Neural cell (in vitro differentiated cells): ENCODE measurements at regions not wholly inside any gene's neighbourhood (a gene's known extent, or its start where the extent isn't known, plus 50 kb on each side); places are given as distances from the start of the nearest gene placed in this dataset.
A peak's percentile ranks its signal among the peaks of the same experiment; 100 is the strongest.

Experiments
- H2AFZ ChIP-seq: fragments of 200-600, 300-800 bp; sonication (generic), shearing (Covaris generic); 2 replicates; pipeline ENCODE4 v1.6.0; 2014; ENCODE audit warnings: low read depth, mild to moderate bottlenecking, antibody characterized with exemption, low read length, moderate library complexity
- H3F3A ChIP-seq: fragments of 200-600 bp; shearing (Covaris generic); 2 replicates; pipeline ENCODE4 v1.6.1; 2016; ENCODE audit warnings: mild to moderate bottlenecking, moderate library complexity, mixed read lengths, antibody characterized with exemption, low read length; ENCODE audit not compliant: insufficient read depth, poor library complexity, severe bottlenecking
- H3K27ac ChIP-seq: fragments of 200-600, 300-800 bp; sonication (generic), shearing (Covaris generic); 2 replicates; pipeline ENCODE4 v1.5.1; 2014; ENCODE audit warnings: mild to moderate bottlenecking, low read length, moderate library complexity
- H3K27me3 ChIP-seq: fragments of 300-800, 200-600 bp; sonication (generic), shearing (Covaris generic); 2 replicates; pipeline ENCODE4 v1.6.0; 2014; ENCODE audit warnings: mild to moderate bottlenecking, low read depth, low read length, moderate library complexity; ENCODE audit not compliant: insufficient read depth
- H3K36me3 ChIP-seq: fragments of 300-800, 200-600 bp; sonication (generic), shearing (Covaris generic); 2 replicates; pipeline ENCODE4 v1.5.1; 2014; ENCODE audit warnings: mild to moderate bottlenecking, antibody characterized with exemption, low read length, moderate library complexity; ENCODE audit not compliant: insufficient read depth
- H3K4me2 ChIP-seq: fragments of 300-800, 200-600 bp; sonication (generic), shearing (Covaris generic); 2 replicates; pipeline ENCODE4 v1.6.0; 2014; ENCODE audit warnings: mild to moderate bottlenecking, low read length
- H3K4me3 ChIP-seq: fragments of 300-800, 200-600 bp; sonication (generic), shearing (Covaris generic); 2 replicates; pipeline ENCODE4 v1.5.1; 2014; ENCODE audit warnings: mild to moderate bottlenecking, low read length, moderate library complexity
- H3K79me2 ChIP-seq: fragments of 200-600 bp; shearing (Covaris generic); replicated peaks from 2 replicates; pipeline ENCODE4 v1.6.0; 2014; ENCODE audit warnings: mild to moderate bottlenecking, low read length, moderate library complexity; ENCODE audit not compliant: insufficient read depth
- H3K9ac ChIP-seq: fragments of 300-800, 200-600 bp; sonication (generic), shearing (Covaris generic); 2 replicates; pipeline ENCODE4 v1.6.1; 2016; ENCODE audit warnings: mild to moderate bottlenecking, low read length, mixed read lengths
- H3K9me2 ChIP-seq: fragments of 200-600 bp; shearing (Covaris generic); 2 replicates; pipeline ENCODE4 v1.6.1; 2016; ENCODE audit warnings: mild to moderate bottlenecking, low read length, mixed read lengths; ENCODE audit not compliant: insufficient read depth
- H3K9me3 ChIP-seq: fragments of 200-600, 300-800 bp; sonication (generic), shearing (Covaris generic); 2 replicates; pipeline ENCODE4 v1.6.1; 2016; ENCODE audit warnings: mild to moderate bottlenecking, mixed run types, low read length, moderate library complexity, mixed read lengths
- H4K20me1 ChIP-seq: fragments of 200-600 bp; shearing (Covaris generic); 2 replicates; pipeline ENCODE4 v1.6.1; 2016; ENCODE audit warnings: mild to moderate bottlenecking, mixed run types; ENCODE audit not compliant: insufficient read depth
- CTCF ChIP-seq: fragments of 450-650 bp; IDR thresholded peaks from 2 replicates; pipeline ENCODE4 v1.5.1; 2014; ENCODE audit warnings: antibody characterized with exemption, mild to moderate bottlenecking, moderate library complexity; ENCODE audit not compliant: poor library complexity, severe bottlenecking
- EP300 ChIP-seq: fragments of 450-650 bp; conservative IDR thresholded peaks from 2 replicates; pipeline ENCODE4 v1.6.1; 2014; ENCODE audit warnings: antibody characterized with exemption, mild to moderate bottlenecking, moderate library complexity; ENCODE audit not compliant: poor library complexity, severe bottlenecking
- EZH2 ChIP-seq: fragments of 200-600, 300-800 bp; shearing (Covaris generic), sonication (generic); IDR thresholded peaks from 2 replicates; pipeline ENCODE4 v1.6.1; 2014; ENCODE audit warnings: antibody characterized with exemption, low read length, borderline replicate concordance, mild to moderate bottlenecking; ENCODE audit not compliant: insufficient read depth, poor library complexity, severe bottlenecking
- POLR2AphosphoS5 ChIP-seq: IDR thresholded peaks from 2 replicates; pipeline ENCODE4 v1.6.1; 2012
- RAD21 ChIP-seq: fragments of 450-650 bp; conservative IDR thresholded peaks from 2 replicates; pipeline ENCODE4 v1.6.1; 2014; ENCODE audit warnings: antibody characterized with exemption, mild to moderate bottlenecking, moderate library complexity
- REST ChIP-seq: IDR thresholded peaks from 2 replicates; pipeline ENCODE4 v1.6.1; 2012; ENCODE audit warnings: borderline replicate concordance
- SMC3 ChIP-seq: fragments of 450-650 bp; conservative IDR thresholded peaks from 2 replicates; pipeline ENCODE4 v1.6.1; 2014; ENCODE audit warnings: antibody characterized with exemption, mild to moderate bottlenecking, moderate library complexity; ENCODE audit not compliant: poor library complexity
- TAF1 ChIP-seq: IDR thresholded peaks from 2 replicates; pipeline ENCODE4 v1.6.1; 2012; ENCODE audit warnings: low read depth

DNA sequence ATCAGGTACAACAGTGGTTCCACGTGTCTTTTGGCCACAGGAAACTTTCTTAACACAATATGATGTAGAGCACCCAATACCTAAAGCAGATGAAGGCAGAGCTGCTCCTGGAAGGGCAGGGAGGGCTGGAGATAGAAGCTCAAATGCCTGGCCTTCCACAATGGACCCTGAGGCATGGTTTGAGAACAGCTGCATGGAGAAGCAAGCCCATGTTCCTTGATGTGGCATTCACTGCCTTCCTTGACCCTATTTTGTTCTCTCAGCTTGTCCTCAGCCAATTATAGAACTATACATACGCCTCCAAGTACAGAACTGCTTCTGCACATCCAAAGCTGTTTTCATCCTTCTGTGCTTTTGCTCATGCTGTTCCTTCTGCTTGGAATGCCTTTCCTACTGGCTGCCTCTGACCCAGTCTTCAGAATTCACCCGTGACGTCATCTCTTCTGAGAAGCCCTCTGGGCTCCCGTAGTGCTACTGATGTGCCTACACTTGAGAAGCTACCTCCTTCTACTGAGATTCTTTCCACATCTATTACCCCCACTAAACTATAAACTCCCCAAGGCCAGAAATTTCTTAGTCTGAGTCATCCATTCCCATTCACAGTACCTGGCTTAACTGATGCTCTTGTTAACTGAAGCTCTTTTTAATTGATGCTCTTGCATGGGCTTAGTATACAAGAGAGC lies 69.9 kb downstream of the CHRNA1 start:
- TF ChIP-seq RAD21 = no peak
- TF ChIP-seq EZH2 = no peak
- no peak for TF ChIP-seq EP300
- no peak for TF ChIP-seq CTCF
- TF ChIP-seq SMC3 = no peak
- Histone ChIP-seq H3K9me3 (no peaks in the 10 kb centered on the region), H3K4me2 (no peak overlapping the region), H3F3A (no peaks in the 10 kb centered on the region), H3K27ac (no peak overlapping the region), H3K36me3 (no peaks in the 10 kb centered on the region), H2AFZ (no peak overlapping the region), H3K79me2 (no peaks in the 10 kb centered on the region), H3K27me3 (no peaks in the 10 kb centered on the region), H3K4me3 (no peak overlapping the region), H4K20me1 (no peaks in the 10 kb centered on the region), H3K9me2 (no peaks in the 10 kb centered on the region), H3K9ac (no peak overlapping the region)

GRCh38 chr2:174693344-174693743 lies 70.9 kb downstream of the CHRNA1 start:
- Histone ChIP-seq H3K9ac (no peak overlapping the region), H3K9me3 (no peaks in the 10 kb centered on the region), H3K4me2 (no peak overlapping the region), H3K36me3 (no peaks in the 10 kb centered on the region), H3K27ac (no peak overlapping the region), H3K79me2 (no peaks in the 10 kb centered on the region), H4K20me1 (no peaks in the 10 kb centered on the region), H3K9me2 (no peaks in the 10 kb centered on the region), H3K4me3 (no peak overlapping the region), H3F3A (no peaks in the 10 kb centered on the region), H3K27me3 (no peaks in the 10 kb centered on the region), H2AFZ (no peak overlapping the region)
- no peak for TF ChIP-seq EP300
- no peak for TF ChIP-seq REST
- TF ChIP-seq CTCF = peak; percentile 27
- no peak for TF ChIP-seq EZH2
- no peak for TF ChIP-seq POLR2AphosphoS5
- TF ChIP-seq SMC3 = no peak
- no peak for TF ChIP-seq TAF1
